ENCODE measurements at regions not wholly inside any gene's neighbourhood (a gene's known extent, or its start where the extent isn't known, plus 50 kb on each side); places are given as distances from the start of the nearest gene placed in this dataset.
"Not testable (repeated sequence)": the region's sequence is repeated elsewhere in the genome, so short reads cannot be mapped to it uniquely, and the experiment has no call there.

- DNase-seq, result no peak
Measured at GRCh38 chr3:159482241-159482993, 506.2 kb upstream of the IL12A start.

GRCh38 chr3:159482994-159483367 is 505.7 kb upstream of the IL12A start:
- no peak for DNase-seq

GRCh38 chr3:159486580-159486979 is 502.1 kb upstream of the IL12A start:
- DNase-seq, result no peak

GRCh38 chr3:159487304-159487703 is 501.3 kb upstream of the IL12A start:
- no peak for DNase-seq

GRCh38 chr3:159488602-159489001 is 500.0 kb upstream of the IL12A start:
- no peak for DNase-seq

GRCh38 chr3:159497361-159497760 is 491.3 kb upstream of the IL12A start:
- no peak for DNase-seq

GRCh38 chr3:159499031-159499793 is 489.4 kb upstream of the IL12A start:
- no peak for DNase-seq

GRCh38 chr3:159501029-159501428 is 487.6 kb upstream of the IL12A start:
- no peak for DNase-seq

GRCh38 chr3:159502986-159503385 is 485.6 kb upstream of the IL12A start:
- no peak for DNase-seq

- not testable (repeated sequence) for DNase-seq
Measured at GRCh38 chr3:159510988-159511387, 477.6 kb upstream of the IL12A start.

GRCh38 chr3:159513444-159513843 is 475.2 kb upstream of the IL12A start:
- DNase-seq, result no peak

GRCh38 chr3:159513867-159514380 is 474.7 kb upstream of the IL12A start:
- DNase-seq, result no peak

GRCh38 chr3:159517105-159517504 is 471.5 kb upstream of the IL12A start:
- DNase-seq, result no peak

- DNase-seq, result no peak
Measured at GRCh38 chr3:159520638-159521037, 468.0 kb upstream of the IL12A start.

GRCh38 chr3:159522276-159522675 is 466.4 kb upstream of the IL12A start:
- DNase-seq, result no peak

- DNase-seq, result no peak
Measured at GRCh38 chr3:159528251-159528895, 460.3 kb upstream of the IL12A start.

GRCh38 chr3:159532577-159532976 is 456.1 kb upstream of the IL12A start:
- no peak for DNase-seq

GRCh38 chr3:159534496-159534895 is 454.1 kb upstream of the IL12A start:
- DNase-seq, result no peak

- no peak for DNase-seq
Measured at GRCh38 chr3:159536876-159537275, 451.8 kb upstream of the IL12A start.

GRCh38 chr3:159538507-159538906 is 450.1 kb upstream of the IL12A start:
- no peak for DNase-seq

GRCh38 chr3:159540882-159541495 is 447.6 kb upstream of the IL12A start:
- DNase-seq, result no peak

GRCh38 chr3:159548675-159549335 is 439.8 kb upstream of the IL12A start:
- DNase-seq, result no peak

- DNase-seq, result no peak
Measured at GRCh38 chr3:159555205-159555604, 433.4 kb upstream of the IL12A start.

Measured in NCI-H1694 treated with DMSO at 0.1 percent for 48 hours (cell line).